ENCODE measurements at regions not wholly inside any gene's neighbourhood (a gene's known extent, or its start where the extent isn't known, plus 50 kb on each side); places are given as distances from the start of the nearest gene placed in this dataset.

DNA sequence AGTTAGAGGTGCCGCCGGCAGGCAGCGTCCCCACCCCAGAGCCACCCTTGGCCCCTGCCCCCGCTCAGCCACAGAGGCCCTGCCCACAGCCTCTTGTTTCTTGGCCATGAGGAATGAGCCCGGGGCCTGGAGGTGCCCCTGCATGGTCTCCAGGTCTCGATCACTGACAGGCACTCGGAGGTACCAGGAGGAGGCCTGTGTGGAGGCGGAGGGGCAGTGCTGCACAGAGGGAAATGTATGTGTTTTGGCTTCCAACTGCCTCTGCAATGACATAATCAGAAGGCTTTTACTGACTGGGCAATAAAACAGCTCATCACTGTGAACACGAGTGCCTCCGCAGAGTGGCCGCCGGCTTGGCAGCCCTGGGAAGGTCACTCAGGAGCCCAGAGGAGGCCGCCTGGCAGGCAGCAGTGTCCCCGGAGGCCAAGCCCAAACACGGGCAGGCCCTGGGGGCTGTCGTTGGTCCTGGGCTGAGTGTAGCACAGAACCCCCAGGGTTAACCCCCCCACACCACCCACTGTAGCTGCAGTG lies 61.1 kb upstream of the GATA5 start (continued):
- no peak for TF ChIP-seq CREB1 (CRISPR knock-in tag; IDR thresholded peaks at IDR 0.05)
- TF ChIP-seq NR1H2 (CRISPR knock-in tag; IDR thresholded peaks at IDR 0.05) = no peak
- TF ChIP-seq SOX15 (CRISPR knock-in tag; IDR thresholded peaks at IDR 0.05) = no peak
- TF ChIP-seq FOXJ3 (CRISPR knock-in tag; IDR thresholded peaks at IDR 0.05; ENCODE audit: borderline replicate concordance) = no peak
- TF ChIP-seq, protein P1, sequence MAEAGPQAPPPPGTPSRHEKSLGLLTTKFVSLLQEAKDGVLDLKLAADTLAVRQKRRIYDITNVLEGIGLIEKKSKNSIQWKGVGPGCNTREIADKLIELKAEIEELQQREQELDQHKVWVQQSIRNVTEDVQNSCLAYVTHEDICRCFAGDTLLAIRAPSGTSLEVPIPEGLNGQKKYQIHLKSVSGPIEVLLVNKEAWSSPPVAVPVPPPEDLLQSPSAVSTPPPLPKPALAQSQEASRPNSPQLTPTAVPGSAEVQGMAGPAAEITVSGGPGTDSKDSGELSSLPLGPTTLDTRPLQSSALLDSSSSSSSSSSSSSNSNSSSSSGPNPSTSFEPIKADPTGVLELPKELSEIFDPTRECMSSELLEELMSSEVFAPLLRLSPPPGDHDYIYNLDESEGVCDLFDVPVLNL (CRISPR knock-in tag; IDR thresholded peaks at IDR 0.05; ENCODE audit: borderline replicate concordance, low read depth) = no peak
- no peak for TF ChIP-seq IRF2 (CRISPR knock-in tag; IDR thresholded peaks at IDR 0.05; ENCODE audit: borderline replicate concordance, low read depth)

DNA sequence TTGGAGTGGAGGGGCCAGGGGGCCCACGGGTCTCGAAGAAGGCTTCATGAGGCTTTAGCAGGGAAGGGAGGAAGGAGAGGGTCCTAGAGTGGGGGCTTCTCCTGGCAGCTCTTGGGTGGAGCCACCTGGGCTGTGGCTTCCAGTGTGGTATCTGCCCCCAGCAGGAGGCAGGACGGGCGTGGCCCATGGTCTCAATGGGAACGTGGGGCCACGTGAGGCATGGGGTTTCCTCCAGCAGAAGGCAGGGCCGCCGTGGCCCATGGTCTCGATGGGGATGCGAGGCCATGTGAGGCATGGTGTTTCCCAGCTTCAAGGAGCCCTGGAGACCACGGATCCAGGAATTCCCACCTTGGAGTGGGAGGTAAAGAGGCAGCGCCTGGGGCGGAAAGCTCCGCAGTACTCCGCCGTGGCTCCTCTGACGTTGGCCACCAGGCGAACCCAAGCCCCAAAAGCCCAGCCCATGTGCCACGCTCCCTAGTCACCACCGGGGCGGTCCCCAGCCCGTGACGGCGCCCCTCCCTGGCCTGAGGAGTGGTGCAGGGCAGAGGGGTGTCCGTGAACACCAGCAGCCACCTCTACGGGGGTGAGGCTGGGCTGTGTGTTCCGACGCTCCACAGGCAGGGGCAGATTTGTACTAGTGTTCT lies 62.0 kb upstream of the GATA5 start:
- H3K27me3 Mint-ChIP-seq (ENCODE audit: low read depth) = no peaks in the 10 kb centered on the region
- TF ChIP-seq ZNF396 (CRISPR knock-in tag; IDR thresholded peaks at IDR 0.05; ENCODE audit: borderline replicate concordance) = no peak
- TF ChIP-seq NFE2L1 (CRISPR knock-in tag; IDR thresholded peaks at IDR 0.05) = no peak
- no peaks in the 10 kb centered on the region for H3K4me1 Mint-ChIP-seq
- ATAC-seq (peak; percentile 73), DNase-seq (ENCODE audit: low spot score) (peak; percentile 48)
- no peak overlapping the region for H3K27ac Mint-ChIP-seq
- H3K9me3 Mint-ChIP-seq = no peaks in the 10 kb centered on the region
- no peaks in the 10 kb centered on the region for H3K36me3 Mint-ChIP-seq
- ChIA-PET CTCF (interaction anchor here (0.6 to 5.5 kb wide), 5 partner anchors 12 to 51 kb away, joined by 3 to 34 read pairs (median 4); no protein-coding TSS in a partner anchor), POLR2A (no interaction called here)
- H3K4me3 Mint-ChIP-seq = no peak overlapping the region

DNA sequence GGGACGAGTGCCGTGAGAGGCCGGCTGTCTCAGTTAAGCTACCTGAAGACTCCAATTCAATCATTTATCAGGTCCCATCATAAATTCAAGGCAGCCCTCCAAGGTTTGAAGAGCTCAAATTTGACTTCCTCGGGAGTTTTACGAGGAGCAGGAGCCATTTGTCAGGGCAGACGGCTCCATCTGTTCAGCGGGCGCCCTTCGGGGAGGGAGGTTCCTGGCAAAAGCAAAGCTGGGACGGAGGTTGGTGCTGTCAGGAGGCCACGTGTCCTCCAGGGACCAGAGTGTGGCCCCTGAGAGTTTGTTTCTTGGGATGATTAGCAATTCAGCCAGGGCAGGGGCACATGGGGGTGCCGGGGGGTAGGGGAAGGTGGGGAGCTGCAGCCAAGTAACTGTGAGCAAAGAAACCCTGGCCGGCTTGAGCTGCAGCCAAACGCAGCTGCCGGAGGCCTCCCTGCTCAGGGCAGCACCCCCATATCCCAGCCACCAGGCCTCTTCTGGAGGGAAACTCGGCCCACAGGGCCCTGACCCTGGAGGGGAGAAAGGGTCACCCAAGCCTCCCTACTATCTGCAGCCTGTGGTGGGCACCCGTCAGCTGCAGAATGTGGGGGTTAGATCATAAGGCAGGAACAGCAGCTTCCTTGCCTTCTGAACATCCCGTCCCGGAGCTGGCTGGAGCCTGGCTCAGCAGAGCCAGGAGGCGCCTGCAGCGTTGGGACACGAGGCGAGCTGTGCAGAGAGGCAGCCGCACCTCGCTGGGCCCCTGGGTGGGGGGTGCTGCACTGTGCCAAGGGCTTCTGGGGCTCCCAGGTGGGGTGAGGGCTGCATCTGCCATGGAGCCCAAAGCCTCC lies 63.6 kb upstream of the GATA5 start:
- DNase-seq (ENCODE audit: low spot score) (no peak), ATAC-seq (no peak)
- H3K4me1 Mint-ChIP-seq = no peaks in the 10 kb centered on the region
- H3K27ac Mint-ChIP-seq = no peak overlapping the region
- POLR2A ChIA-PET = no interaction called here
- CTCF ChIA-PET = interaction anchor here (0.8 to 5.5 kb wide), 17 partner anchors 9 to 243 kb away, joined by 3 to 34 read pairs (median 6); no protein-coding TSS in a partner anchor
- no peaks in the 10 kb centered on the region; the same call in 1 of the 2 replicates for H3K9me3 Mint-ChIP-seq
- no peaks in the 10 kb centered on the region for H3K27me3 Mint-ChIP-seq (ENCODE audit: low read depth)
- no peak overlapping the region for H3K4me3 Mint-ChIP-seq
- H3K36me3 Mint-ChIP-seq = no peaks in the 10 kb centered on the region
- TF ChIP-seq, protein P2, sequence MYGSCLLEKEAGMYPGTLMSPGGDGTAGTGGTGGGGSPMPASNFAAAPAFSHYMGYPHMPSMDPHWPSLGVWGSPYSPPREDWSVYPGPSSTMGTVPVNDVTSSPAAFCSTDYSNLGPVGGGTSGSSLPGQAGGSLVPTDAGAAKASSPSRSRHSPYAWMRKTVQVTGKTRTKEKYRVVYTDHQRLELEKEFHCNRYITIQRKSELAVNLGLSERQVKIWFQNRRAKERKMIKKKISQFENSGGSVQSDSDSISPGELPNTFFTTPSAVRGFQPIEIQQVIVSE (CRISPR knock-in tag; IDR thresholded peaks at IDR 0.05; ENCODE audit: borderline replicate concordance) = no peak
- no peak for TF ChIP-seq JAZF1 (CRISPR knock-in tag; IDR thresholded peaks at IDR 0.05)
- no peak for TF ChIP-seq NR2C2 (CRISPR knock-in tag; IDR thresholded peaks at IDR 0.05)
- TF ChIP-seq, protein P3, sequence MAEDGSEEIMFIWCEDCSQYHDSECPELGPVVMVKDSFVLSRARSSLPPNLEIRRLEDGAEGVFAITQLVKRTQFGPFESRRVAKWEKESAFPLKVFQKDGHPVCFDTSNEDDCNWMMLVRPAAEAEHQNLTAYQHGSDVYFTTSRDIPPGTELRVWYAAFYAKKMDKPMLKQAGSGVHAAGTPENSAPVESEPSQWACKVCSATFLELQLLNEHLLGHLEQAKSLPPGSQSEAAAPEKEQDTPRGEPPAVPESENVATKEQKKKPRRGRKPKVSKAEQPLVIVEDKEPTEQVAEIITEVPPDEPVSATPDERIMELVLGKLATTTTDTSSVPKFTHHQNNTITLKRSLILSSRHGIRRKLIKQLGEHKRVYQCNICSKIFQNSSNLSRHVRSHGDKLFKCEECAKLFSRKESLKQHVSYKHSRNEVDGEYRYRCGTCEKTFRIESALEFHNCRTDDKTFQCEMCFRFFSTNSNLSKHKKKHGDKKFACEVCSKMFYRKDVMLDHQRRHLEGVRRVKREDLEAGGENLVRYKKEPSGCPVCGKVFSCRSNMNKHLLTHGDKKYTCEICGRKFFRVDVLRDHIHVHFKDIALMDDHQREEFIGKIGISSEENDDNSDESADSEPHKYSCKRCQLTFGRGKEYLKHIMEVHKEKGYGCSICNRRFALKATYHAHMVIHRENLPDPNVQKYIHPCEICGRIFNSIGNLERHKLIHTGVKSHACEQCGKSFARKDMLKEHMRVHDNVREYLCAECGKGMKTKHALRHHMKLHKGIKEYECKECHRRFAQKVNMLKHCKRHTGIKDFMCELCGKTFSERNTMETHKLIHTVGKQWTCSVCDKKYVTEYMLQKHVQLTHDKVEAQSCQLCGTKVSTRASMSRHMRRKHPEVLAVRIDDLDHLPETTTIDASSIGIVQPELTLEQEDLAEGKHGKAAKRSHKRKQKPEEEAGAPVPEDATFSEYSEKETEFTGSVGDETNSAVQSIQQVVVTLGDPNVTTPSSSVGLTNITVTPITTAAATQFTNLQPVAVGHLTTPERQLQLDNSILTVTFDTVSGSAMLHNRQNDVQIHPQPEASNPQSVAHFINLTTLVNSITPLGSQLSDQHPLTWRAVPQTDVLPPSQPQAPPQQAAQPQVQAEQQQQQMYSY (CRISPR knock-in tag; IDR thresholded peaks at IDR 0.05) = no peak
- TF ChIP-seq TCF7 (CRISPR knock-in tag; IDR thresholded peaks at IDR 0.05; ENCODE audit: low read depth) = no peak
- no peak for TF ChIP-seq ZNF263 (CRISPR knock-in tag; IDR thresholded peaks at IDR 0.05; ENCODE audit: low read depth)
- no peak for TF ChIP-seq OVOL2 (CRISPR knock-in tag; IDR thresholded peaks at IDR 0.05; ENCODE audit: borderline replicate concordance)
- TF ChIP-seq PRRX2 (CRISPR knock-in tag; IDR thresholded peaks at IDR 0.05) = no peak
- TF ChIP-seq, protein P4, sequence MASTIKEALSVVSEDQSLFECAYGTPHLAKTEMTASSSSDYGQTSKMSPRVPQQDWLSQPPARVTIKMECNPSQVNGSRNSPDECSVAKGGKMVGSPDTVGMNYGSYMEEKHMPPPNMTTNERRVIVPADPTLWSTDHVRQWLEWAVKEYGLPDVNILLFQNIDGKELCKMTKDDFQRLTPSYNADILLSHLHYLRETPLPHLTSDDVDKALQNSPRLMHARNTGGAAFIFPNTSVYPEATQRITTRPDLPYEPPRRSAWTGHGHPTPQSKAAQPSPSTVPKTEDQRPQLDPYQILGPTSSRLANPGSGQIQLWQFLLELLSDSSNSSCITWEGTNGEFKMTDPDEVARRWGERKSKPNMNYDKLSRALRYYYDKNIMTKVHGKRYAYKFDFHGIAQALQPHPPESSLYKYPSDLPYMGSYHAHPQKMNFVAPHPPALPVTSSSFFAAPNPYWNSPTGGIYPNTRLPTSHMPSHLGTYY (CRISPR knock-in tag; IDR thresholded peaks at IDR 0.05) = no peak
- no peak for TF ChIP-seq HMGA2 (CRISPR knock-in tag; IDR thresholded peaks at IDR 0.05)
- TF ChIP-seq, protein P5, sequence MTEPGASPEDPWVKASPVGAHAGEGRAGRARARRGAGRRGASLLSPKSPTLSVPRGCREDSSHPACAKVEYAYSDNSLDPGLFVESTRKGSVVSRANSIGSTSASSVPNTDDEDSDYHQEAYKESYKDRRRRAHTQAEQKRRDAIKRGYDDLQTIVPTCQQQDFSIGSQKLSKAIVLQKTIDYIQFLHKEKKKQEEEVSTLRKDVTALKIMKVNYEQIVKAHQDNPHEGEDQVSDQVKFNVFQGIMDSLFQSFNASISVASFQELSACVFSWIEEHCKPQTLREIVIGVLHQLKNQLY (CRISPR knock-in tag; IDR thresholded peaks at IDR 0.05) = no peak
- no peak for TF ChIP-seq CREB1 (CRISPR knock-in tag; IDR thresholded peaks at IDR 0.05)
- TF ChIP-seq, protein P6, sequence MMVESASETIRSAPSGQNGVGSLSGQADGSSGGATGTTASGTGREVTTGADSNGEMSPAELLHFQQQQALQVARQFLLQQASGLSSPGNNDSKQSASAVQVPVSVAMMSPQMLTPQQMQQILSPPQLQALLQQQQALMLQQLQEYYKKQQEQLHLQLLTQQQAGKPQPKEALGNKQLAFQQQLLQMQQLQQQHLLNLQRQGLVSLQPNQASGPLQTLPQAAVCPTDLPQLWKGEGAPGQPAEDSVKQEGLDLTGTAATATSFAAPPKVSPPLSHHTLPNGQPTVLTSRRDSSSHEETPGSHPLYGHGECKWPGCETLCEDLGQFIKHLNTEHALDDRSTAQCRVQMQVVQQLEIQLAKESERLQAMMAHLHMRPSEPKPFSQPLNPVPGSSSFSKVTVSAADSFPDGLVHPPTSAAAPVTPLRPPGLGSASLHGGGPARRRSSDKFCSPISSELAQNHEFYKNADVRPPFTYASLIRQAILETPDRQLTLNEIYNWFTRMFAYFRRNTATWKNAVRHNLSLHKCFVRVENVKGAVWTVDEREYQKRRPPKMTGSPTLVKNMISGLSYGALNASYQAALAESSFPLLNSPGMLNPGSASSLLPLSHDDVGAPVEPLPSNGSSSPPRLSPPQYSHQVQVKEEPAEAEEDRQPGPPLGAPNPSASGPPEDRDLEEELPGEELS (CRISPR knock-in tag; IDR thresholded peaks at IDR 0.05) = no peak
- TF ChIP-seq, protein P7, sequence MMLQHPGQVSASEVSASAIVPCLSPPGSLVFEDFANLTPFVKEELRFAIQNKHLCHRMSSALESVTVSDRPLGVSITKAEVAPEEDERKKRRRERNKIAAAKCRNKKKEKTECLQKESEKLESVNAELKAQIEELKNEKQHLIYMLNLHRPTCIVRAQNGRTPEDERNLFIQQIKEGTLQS (CRISPR knock-in tag; conservative IDR thresholded peaks at IDR 0.05) = no peak
- no peak for TF ChIP-seq NFYB (CRISPR knock-in tag; conservative IDR thresholded peaks at IDR 0.05; ENCODE audit: low read depth)
